Uterus (tissue), 2 donors: ENCODE measurements at regions not wholly inside any gene's neighbourhood (a gene's known extent, or its start where the extent isn't known, plus 50 kb on each side); places are given as distances from the start of the nearest gene placed in this dataset.

Experiments used
- CTCF ChIP-seq, 4 experiments: fragments of 200-600 bp in 2 of 4; fragments of 450-650 bp in 2 of 4; sonication (generic) in 2 of 4; IDR thresholded peaks; one replicate each; pipeline ENCODE4 v1.5.1; 2016 to 2019; ENCODE audit warnings: antibody characterized with exemption in 4 of 4, mild to moderate bottlenecking in 2 of 4, moderate library complexity in 1 of 4
- POLR2A ChIP-seq, 2 donors: fragments of 450-650 bp; IDR thresholded peaks; one replicate each; pipeline ENCODE4 v1.6.1; 2016; ENCODE audit warnings: antibody characterized with exemption in 2 of 2, mild to moderate bottlenecking in 1 of 2, moderate library complexity in 1 of 2

DNA sequence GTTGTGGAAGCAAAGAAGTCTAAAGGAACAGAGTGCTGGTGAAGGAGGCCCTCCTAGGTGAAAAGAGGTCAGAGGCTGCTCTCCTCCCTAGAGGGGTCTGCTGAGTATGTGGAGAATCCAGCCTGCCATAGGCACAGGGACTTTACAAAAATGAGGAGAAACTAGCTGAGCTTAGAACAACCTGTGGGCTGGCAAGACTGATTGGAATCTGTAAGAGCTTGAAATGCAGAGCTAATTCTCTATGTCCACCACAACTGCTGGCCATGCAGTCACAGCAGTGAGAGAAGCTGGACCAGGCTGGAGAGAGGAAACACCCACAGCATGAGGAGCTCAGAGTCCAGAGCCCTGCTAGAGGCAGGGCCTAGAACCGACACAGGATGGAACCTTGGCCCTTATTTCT is 251.0 kb upstream of the MGAT5 start:
- TF ChIP-seq CTCF (IDR thresholded peaks at IDR 0.05) (no peak), POLR2A (IDR thresholded peaks at IDR 0.05) (no peak)
